MM.1S (cell line): ENCODE measurements at regions not wholly inside any gene's neighbourhood (a gene's known extent, or its start where the extent isn't known, plus 50 kb on each side); places are given as distances from the start of the nearest gene placed in this dataset.

ENCODE experiments used
- CTCF ChIP-seq: fragments of 300-600 bp; sonication (generic); IDR thresholded peaks from 2 replicates; pipeline ENCODE4 v1.5.1; 2016; ENCODE audit warnings: antibody characterized with exemption, low read length, mixed read lengths
- EZH2phosphoT487 ChIP-seq: fragments of 300-600 bp; sonication (generic); IDR thresholded peaks from 2 replicates; pipeline ENCODE4 v1.6.1; 2018; ENCODE audit warnings: antibody characterized with exemption, low read length

GRCh38 chr12:114852976-114853529, 169.1 kb upstream of the TBX3 start:
- no peak for TF ChIP-seq CTCF
- no peak for TF ChIP-seq EZH2phosphoT487
